Activated naive CD4-positive, alpha-beta T cell treated with anti-CD3 and anti-CD28 coated beads, Interleukin-2, amount 10 ng/mL, durations not matched to agents 7 days and 5 days (primary cell): ENCODE measurements at regions not wholly inside any gene's neighbourhood (a gene's known extent, or its start where the extent isn't known, plus 50 kb on each side); places are given as distances from the start of the nearest gene placed in this dataset.

Experiments
- CTCF ChIA-PET: fragments of 350-600 bp; sonication (Branson Sonifier 250); formaldehyde crosslinking; loops from one replicate; lab custom pipeline; 2021; ENCODE audit warnings: antibody characterized with exemption; lab: Charles Lee
- DNase-seq: peaks from one replicate; pipeline ENCODE4 v3.0.0-alpha.2; 2020
- H3K27ac Mint-ChIP-seq: one replicate; pipeline ENCODE4 v1.8.0; 2021; ENCODE audit warnings: mild to moderate bottlenecking, moderate library complexity, mixed read lengths
- H3K27me3 Mint-ChIP-seq: one replicate; pipeline ENCODE4 v1.8.0; 2021; ENCODE audit warnings: mild to moderate bottlenecking, mixed read lengths
- H3K36me3 Mint-ChIP-seq: one replicate; pipeline ENCODE4 v1.8.0; 2021; ENCODE audit warnings: mixed read lengths
- H3K4me1 Mint-ChIP-seq: one replicate; pipeline ENCODE4 v1.8.0; 2021; ENCODE audit warnings: mixed read lengths
- H3K4me3 Mint-ChIP-seq: one replicate; pipeline ENCODE4 v1.8.0; 2021; ENCODE audit warnings: mild to moderate bottlenecking, moderate library complexity, mixed read lengths
- H3K9me3 Mint-ChIP-seq: one replicate; pipeline ENCODE4 v1.8.0; 2021; ENCODE audit warnings: mixed read lengths

DNA sequence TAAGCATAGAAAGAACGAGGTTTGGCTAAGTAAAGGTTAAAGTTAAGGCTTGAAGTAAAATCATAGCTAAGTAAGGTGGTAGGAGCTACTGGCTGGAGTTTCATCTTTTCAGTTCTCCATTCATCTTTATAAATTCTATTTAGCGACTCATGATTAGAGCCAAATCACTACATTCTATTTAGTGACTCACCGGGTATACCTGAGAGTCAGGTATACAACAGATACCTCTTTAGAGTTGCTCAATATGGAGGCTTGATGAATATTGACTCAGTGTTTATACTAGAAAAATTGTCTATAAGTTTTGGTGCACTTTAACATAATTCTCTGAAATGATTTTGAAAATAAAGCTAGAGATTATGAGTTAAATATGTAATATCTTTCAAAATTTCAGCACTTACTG is 328.8 kb upstream of the GRM7 start:
- CTCF ChIA-PET: no interaction called here
- H3K27me3 Mint-ChIP-seq: no peaks in the 10 kb centered on the region
- no peak overlapping the region for H3K4me3 Mint-ChIP-seq
- H3K36me3 Mint-ChIP-seq: no peaks in the 10 kb centered on the region
- H3K27ac Mint-ChIP-seq: no peak overlapping the region
- DNase-seq: no peak
- no peaks in the 10 kb centered on the region for H3K4me1 Mint-ChIP-seq
- peaks cover 12% of the 10 kb centered on the region for H3K9me3 Mint-ChIP-seq

DNA sequence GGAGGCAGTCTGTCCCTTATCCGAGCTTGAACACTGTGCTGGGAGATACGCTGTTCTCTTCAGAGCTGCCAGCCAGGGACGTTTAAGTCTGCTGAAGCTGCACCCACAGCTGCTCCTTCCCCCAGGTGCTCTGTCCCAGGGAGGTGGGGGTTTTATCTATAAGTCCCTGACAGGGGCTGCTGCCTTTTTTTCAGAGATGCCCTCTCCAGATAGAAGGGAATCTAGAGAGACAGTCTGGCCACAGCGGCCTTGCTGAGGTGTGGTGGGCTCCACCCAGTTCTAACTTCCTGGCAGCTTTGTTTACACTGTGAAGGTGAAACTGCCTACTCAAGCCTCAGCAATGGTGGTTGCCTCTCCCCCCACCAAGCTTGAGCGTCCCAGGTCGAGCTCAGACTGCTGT is 319.9 kb upstream of the GRM7 start:
- Mint-ChIP-seq H3K9me3 (peaks cover 21% of the 10 kb centered on the region), H3K4me1 (no peaks in the 10 kb centered on the region), H3K4me3 (no peak overlapping the region), H3K36me3 (no peaks in the 10 kb centered on the region), H3K27me3 (no peaks in the 10 kb centered on the region), H3K27ac (no peak overlapping the region)
- CTCF ChIA-PET: no interaction called here
- DNase-seq: no peak

DNA sequence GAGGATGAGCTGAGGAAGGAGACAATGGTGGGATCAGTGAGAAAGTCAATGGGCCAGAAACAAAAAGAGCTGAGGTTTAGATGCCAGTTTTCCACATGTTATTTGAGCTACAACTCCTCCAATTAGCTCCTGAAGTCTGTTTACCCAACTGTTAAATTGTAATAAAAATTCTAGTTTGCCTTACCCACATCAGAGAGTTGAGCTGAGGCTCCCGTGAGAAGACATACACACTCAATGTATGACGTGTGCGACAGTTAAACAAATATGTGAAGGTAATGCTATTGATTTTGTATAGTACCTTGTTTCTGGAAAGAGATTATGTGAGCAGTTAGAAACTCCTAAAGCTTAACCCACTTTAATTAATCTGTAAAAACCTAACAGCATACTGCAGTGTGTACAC is 318.1 kb upstream of the GRM7 start:
- Mint-ChIP-seq H3K4me3 (no peak overlapping the region), H3K27ac (no peak overlapping the region), H3K36me3 (no peaks in the 10 kb centered on the region), H3K9me3 (peaks cover 13% of the 10 kb centered on the region), H3K4me1 (no peaks in the 10 kb centered on the region), H3K27me3 (no peaks in the 10 kb centered on the region)
- CTCF ChIA-PET: interaction anchor here (0.6 kb wide), 1 partner anchor 10 kb away, joined by 3 read pairs; no protein-coding TSS in a partner anchor
- no peak for DNase-seq

DNA sequence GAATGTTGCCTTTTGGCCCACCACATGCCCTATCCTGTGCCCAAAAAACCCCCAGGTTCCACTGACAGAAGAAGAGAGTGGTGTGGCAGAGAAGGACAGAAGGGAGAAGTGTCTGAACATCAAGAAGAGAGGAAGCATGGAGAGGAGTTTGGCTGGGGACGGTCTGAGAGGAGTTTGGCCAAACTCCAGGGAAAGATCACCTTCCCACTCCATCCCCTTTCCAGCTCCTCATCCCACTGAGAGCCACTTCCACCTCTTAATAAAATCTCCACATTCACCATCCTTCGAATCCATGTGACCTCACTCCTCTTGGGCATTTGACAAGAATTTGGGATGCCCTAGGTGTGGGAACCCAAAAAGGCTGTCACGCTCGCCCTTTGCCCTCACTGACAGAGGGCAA is 311.6 kb upstream of the GRM7 start:
- CTCF ChIA-PET: no interaction called here
- H3K4me3 Mint-ChIP-seq: no peak overlapping the region

DNA sequence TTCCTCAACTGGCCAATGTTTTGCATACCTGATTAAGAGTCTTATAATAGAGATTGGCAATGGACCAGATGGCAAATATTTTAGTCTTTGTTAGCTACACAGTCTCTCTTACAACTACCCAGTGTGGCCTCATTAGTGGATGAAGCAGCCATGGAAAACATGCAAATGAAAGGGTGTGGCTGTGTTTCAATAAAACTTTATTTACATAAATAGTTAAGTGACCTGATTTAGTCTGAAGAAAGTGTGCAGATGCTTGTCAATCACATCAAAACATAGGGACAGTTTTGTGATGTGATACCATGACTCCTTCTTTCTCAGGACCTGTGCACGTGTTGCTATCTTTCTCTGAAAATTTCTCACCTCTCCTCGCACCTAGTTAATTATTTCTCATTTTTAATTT is 309.8 kb upstream of the GRM7 start:
- H3K27me3 Mint-ChIP-seq: no peaks in the 10 kb centered on the region
- CTCF ChIA-PET: no interaction called here
- H3K4me3 Mint-ChIP-seq: no peak overlapping the region
- no peak for DNase-seq
- H3K9me3 Mint-ChIP-seq: peaks cover 19% of the 10 kb centered on the region
- H3K4me1 Mint-ChIP-seq: no peaks in the 10 kb centered on the region
- no peaks in the 10 kb centered on the region for H3K36me3 Mint-ChIP-seq
- H3K27ac Mint-ChIP-seq: no peak overlapping the region

More for the DNA sequence above, 311.6 kb upstream of the GRM7 start:
- peaks cover 14% of the 10 kb centered on the region for H3K9me3 Mint-ChIP-seq
- H3K27me3 Mint-ChIP-seq: no peaks in the 10 kb centered on the region
- no peak overlapping the region for H3K27ac Mint-ChIP-seq
- H3K36me3 Mint-ChIP-seq: no peaks in the 10 kb centered on the region
- H3K4me1 Mint-ChIP-seq: no peaks in the 10 kb centered on the region
- no peak for DNase-seq

DNA sequence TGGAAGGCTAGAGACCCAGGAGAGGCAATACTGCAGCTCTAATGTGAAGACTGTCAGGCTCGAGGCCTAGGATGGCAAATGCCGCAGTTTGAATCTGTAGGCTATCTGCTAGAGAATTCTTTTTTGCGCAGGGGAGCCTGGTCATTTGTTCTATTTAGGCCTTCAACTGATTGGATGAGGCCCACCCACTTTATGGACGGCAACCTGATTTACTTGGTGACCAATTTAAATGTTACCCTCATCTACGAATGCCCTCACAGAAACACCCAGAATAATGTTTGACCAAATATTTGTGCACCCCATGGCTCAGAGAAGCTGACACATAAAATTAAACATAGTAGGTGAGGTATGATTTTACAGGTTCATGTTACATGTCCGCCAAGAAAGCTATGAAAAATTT is 300.7 kb upstream of the GRM7 start:
- Mint-ChIP-seq H3K27me3 (no peaks in the 10 kb centered on the region), H3K36me3 (no peaks in the 10 kb centered on the region), H3K9me3 (peaks cover 13% of the 10 kb centered on the region), H3K27ac (no peak overlapping the region), H3K4me3 (no peak overlapping the region), H3K4me1 (no peaks in the 10 kb centered on the region)
- no peak for DNase-seq
- CTCF ChIA-PET: no interaction called here

DNA sequence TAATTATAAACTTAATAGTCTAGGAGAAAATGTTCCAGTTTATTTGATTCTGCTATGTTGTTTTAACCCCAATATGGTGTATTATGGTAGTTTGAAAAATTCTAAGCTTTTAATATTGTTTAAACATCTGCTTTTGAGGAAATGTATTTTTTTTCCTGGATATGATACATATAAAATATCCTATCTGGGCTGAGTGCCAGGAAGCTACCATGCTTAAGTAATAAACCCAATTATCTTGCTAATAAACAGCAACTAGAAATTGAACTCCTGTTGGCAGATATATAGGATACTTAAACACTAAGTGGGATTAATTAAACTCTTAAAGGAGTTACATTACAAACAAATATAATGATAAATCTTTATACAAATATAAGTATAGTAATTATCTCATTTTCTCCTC is 293.7 kb upstream of the GRM7 start:
- Mint-ChIP-seq H3K4me3 (no peak overlapping the region), H3K36me3 (no peaks in the 10 kb centered on the region), H3K27ac (no peak overlapping the region), H3K9me3 (peaks cover 11% of the 10 kb centered on the region), H3K27me3 (no peaks in the 10 kb centered on the region), H3K4me1 (no peaks in the 10 kb centered on the region)
- CTCF ChIA-PET: no interaction called here
- no peak for DNase-seq

DNA sequence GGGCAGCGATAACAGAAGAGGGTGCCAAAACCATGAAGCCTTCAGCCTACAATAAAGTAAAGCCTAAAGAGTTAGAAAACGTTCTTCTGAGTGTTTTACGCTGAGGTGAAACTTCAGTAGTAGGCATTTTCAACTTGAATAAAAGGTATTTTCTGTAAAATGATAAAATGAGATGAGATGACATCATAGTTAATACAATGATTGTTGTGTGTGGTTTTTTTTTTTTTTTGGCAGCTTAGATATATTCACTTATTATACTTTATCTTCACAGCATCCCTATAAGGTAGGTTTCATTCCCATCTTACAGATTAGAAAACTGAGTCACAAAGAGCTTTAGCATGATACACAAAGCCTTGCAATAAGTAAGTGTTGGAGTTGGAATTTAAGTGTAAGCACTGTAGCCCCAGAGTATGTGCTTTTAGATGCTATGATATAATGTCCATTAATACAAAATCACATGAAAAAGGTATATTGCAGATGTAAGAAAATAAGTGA is 291.9 kb upstream of the GRM7 start:
- Mint-ChIP-seq H3K4me1 (no peaks in the 10 kb centered on the region), H3K9me3 (peaks cover 9% of the 10 kb centered on the region), H3K27ac (no peak overlapping the region), H3K36me3 (no peaks in the 10 kb centered on the region), H3K4me3 (no peak overlapping the region), H3K27me3 (no peaks in the 10 kb centered on the region)
- DNase-seq: no peak
- CTCF ChIA-PET: no interaction called here

DNA sequence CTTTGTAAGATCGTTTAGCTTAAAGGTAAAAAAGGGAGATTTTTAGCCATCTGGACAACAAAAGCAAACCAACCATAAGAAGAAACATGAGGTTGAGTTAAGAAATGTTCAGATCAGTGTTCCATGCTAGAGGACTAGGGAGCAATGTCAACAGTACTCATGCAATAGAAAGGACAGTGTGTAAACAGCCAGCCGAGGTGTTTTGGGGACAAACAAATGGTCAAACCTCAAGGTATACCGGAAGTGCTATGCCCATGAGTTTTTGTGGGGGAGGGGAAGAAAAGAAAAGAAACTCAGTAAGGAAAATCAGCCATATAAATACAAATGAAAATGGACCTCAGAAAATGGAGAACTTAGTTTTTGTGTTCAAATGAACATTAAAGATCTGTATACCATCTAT is 289.5 kb upstream of the GRM7 start:
- peaks cover 10% of the 10 kb centered on the region for H3K9me3 Mint-ChIP-seq
- no peaks in the 10 kb centered on the region for H3K36me3 Mint-ChIP-seq
- H3K4me1 Mint-ChIP-seq: no peaks in the 10 kb centered on the region
- no peak overlapping the region for H3K4me3 Mint-ChIP-seq
- DNase-seq: no peak
- H3K27me3 Mint-ChIP-seq: no peaks in the 10 kb centered on the region
- CTCF ChIA-PET: no interaction called here
- H3K27ac Mint-ChIP-seq: no peak overlapping the region

DNA sequence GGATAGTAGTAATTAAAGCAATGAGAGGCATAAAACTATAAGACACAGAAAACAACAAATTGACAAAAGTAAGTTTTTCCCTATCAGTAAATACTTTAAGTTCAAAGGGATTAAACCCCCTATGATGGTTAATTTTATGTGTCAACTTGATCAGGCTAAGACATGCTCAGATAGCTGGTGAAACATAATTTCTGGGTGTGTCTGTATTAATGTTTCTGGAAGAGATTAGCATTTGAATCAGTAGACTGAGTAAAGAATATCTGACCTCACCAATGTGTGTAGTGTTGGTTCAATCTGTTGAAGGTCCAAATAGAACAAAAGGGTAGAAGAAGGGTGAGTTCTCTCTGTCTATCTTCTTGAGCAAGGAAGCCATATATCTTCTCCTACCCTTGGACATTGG is 283.3 kb upstream of the GRM7 start:
- Mint-ChIP-seq H3K4me1 (no peaks in the 10 kb centered on the region), H3K27ac (no peak overlapping the region), H3K27me3 (no peaks in the 10 kb centered on the region), H3K4me3 (no peak overlapping the region), H3K9me3 (peaks cover 5% of the 10 kb centered on the region), H3K36me3 (no peaks in the 10 kb centered on the region)
- CTCF ChIA-PET: no interaction called here
- no peak for DNase-seq

DNA sequence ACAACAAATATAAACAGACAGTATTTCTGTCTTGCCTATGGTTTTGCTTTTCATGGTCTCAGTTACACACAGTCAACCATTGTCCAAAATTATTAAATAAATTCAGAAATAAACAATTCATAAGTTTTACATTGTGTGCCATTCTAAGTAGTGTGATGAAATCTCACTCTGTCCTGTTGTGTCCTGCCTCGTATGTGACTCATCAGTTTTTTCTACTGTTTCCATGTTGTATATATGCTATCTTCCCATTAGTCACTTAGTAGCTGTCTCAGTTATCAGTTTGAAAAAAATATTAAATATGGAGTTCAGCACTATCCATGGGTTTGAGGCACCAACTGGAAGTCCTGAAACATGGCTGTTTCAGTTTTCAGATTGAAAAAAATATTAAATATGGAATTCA is 282.4 kb upstream of the GRM7 start:
- Mint-ChIP-seq H3K4me3 (no peak overlapping the region), H3K36me3 (no peaks in the 10 kb centered on the region), H3K27me3 (no peaks in the 10 kb centered on the region), H3K27ac (no peak overlapping the region), H3K9me3 (peaks cover 7% of the 10 kb centered on the region), H3K4me1 (no peaks in the 10 kb centered on the region)
- no peak for DNase-seq
- CTCF ChIA-PET: no interaction called here

DNA sequence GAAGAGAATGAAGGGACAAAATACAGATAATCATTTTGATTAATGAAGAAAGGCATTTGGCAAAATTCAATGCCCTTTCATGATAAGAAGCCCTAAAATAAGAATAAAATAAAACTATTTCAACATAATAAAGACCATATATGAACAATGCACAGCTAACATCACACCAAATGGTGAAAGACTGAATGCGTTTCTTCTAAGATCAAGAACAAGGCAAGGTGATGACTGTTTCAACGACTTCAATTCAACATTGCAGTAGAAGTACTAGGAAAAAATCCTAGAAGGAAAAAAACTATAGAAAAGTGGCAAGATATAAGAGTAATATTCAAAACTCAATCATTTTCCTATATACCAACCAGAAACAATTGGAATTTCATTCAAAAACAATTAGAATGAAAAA is 280.1 kb upstream of the GRM7 start:
- Mint-ChIP-seq H3K36me3 (no peaks in the 10 kb centered on the region), H3K27me3 (no peaks in the 10 kb centered on the region), H3K4me3 (no peak overlapping the region), H3K9me3 (peaks cover 4% of the 10 kb centered on the region), H3K27ac (no peak overlapping the region), H3K4me1 (no peaks in the 10 kb centered on the region)
- no peak for DNase-seq
- CTCF ChIA-PET: no interaction called here

DNA sequence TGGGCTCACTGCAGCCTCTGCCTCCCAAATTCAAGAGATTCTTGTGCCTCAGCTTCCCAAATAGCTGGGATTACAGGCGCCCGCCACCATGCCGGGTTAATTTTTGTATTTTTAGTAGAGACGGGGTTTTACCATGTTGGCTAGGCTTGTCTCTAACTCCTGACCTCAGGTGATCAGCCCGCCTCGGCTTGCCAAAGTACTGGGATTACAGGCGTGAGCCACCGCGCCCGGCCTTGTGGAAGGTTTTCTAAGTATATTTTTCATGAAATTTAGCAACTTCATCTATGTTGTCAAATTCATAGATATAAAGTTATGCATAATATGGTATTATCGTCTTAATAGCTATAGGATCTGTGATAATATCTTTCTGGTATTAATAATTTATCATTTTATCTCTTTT is 275.6 kb upstream of the GRM7 start:
- CTCF ChIA-PET: no interaction called here
- H3K27ac Mint-ChIP-seq: no peak overlapping the region
- no peak overlapping the region for H3K4me3 Mint-ChIP-seq
- no peaks in the 10 kb centered on the region for H3K4me1 Mint-ChIP-seq
- H3K27me3 Mint-ChIP-seq: no peaks in the 10 kb centered on the region
- H3K36me3 Mint-ChIP-seq: no peaks in the 10 kb centered on the region
- peaks cover 18% of the 10 kb centered on the region for H3K9me3 Mint-ChIP-seq
- DNase-seq: no peak

DNA sequence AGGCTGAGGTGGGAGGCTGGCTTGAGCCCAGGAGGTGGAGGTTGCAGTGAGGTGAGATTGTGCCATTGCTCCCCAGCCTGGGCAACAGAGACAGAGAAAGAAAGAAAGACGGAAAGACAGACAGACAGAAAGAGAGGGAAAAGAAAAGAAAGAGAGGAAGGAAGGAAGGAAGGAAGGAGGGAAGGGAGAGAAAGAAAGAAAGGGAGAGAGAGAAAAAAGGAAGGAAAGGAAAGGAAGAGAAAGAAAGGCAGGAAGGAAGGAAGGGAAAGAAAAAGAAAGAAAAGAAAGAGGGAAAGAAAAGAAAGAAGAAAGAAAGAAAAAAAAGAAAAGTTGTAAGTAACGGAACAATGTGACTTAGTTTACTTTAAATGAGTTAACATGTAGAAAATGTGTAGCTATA is 260.7 kb upstream of the GRM7 start:
- H3K27me3 Mint-ChIP-seq: no peaks in the 10 kb centered on the region
- H3K4me3 Mint-ChIP-seq: no peak overlapping the region
- no peak overlapping the region for H3K27ac Mint-ChIP-seq
- no peak for DNase-seq
- H3K4me1 Mint-ChIP-seq: no peaks in the 10 kb centered on the region
- H3K36me3 Mint-ChIP-seq: no peaks in the 10 kb centered on the region
- CTCF ChIA-PET: no interaction called here
- H3K9me3 Mint-ChIP-seq: peaks cover 14% of the 10 kb centered on the region

DNA sequence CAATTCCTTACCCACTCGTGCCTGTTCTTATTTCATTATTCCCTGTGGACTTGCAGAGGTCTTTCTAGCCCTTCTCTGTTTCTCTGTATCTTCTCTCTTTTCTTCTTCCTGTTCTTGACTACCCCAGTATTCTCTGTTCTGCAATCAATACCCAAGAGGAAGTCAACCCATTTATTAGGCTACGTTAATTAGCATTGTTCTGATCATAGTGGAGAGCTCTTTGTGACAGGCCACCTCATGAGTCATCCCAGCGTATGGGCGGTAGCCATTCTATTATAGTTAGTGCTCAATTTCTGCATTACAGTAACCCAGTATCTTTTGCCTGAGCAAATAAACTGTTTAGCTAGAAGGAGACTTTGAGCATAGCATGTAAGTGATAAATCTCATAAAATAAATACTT is 259.5 kb upstream of the GRM7 start:
- peaks cover 14% of the 10 kb centered on the region for H3K9me3 Mint-ChIP-seq
- CTCF ChIA-PET: no interaction called here
- no peaks in the 10 kb centered on the region for H3K36me3 Mint-ChIP-seq
- no peak overlapping the region for H3K27ac Mint-ChIP-seq
- H3K4me1 Mint-ChIP-seq: no peaks in the 10 kb centered on the region
- no peak overlapping the region for H3K4me3 Mint-ChIP-seq
- DNase-seq: no peak
- H3K27me3 Mint-ChIP-seq: no peaks in the 10 kb centered on the region

DNA sequence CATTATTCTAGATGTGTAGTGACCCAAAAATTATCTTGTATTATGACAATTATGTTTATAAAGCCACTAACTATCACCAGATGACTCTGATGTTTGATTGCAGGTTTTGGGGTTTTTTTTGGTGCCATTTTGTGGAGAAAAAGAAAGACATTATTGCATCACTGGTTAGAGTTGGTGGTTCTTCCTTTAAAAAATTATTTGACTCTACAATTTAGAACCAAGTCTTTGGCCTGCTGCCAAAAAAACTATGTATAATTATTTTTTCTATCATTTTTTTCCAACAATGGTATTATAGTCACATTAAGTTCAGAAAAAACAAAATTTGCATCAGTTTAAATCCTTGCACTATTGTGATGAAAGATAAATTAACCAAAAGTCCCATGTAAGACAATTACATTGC is 258.6 kb upstream of the GRM7 start:
- no peaks in the 10 kb centered on the region for H3K27me3 Mint-ChIP-seq
- no peak for DNase-seq
- no peaks in the 10 kb centered on the region for H3K36me3 Mint-ChIP-seq
- H3K4me1 Mint-ChIP-seq: no peaks in the 10 kb centered on the region
- H3K27ac Mint-ChIP-seq: no peak overlapping the region
- H3K9me3 Mint-ChIP-seq: peaks cover 15% of the 10 kb centered on the region
- CTCF ChIA-PET: no interaction called here
- no peak overlapping the region for H3K4me3 Mint-ChIP-seq
